H9 (cell line): ENCODE measurements at regions not wholly inside any gene's neighbourhood (a gene's known extent, or its start where the extent isn't known, plus 50 kb on each side); places are given as distances from the start of the nearest gene placed in this dataset.

Source experiments
- DNase-seq: peaks from one replicate; pipeline ENCODE4 v3.0.0-alpha.2; 2017
- H2AFZ ChIP-seq: one replicate; pipeline ENCODE4 v1.6.1; 2013; ENCODE audit warnings: mild to moderate bottlenecking, low read length, control low read depth, moderate library complexity
- H2AK5ac ChIP-seq: 2 replicates; pipeline ENCODE4 v1.6.1; 2013; ENCODE audit warnings: low read length, control low read depth, mixed read lengths; ENCODE audit not compliant: insufficient read length
- H2BK120ac ChIP-seq: one replicate; pipeline ENCODE4 v1.6.1; 2013; ENCODE audit warnings: low read depth, mild to moderate bottlenecking, low read length, control low read depth, inconsistent platforms; ENCODE audit not compliant: poor library complexity, severe bottlenecking
- H2BK12ac ChIP-seq: 2 replicates; pipeline ENCODE4 v1.6.1; 2013; ENCODE audit warnings: low read length, control low read depth, mixed read lengths, low read depth; ENCODE audit not compliant: insufficient read length
- H2BK15ac ChIP-seq: 2 replicates; pipeline ENCODE4 v1.6.1; 2013; ENCODE audit warnings: low read depth, low read length, control low read depth
- H2BK20ac ChIP-seq: one replicate; pipeline ENCODE4 v1.6.1; 2013; ENCODE audit warnings: low read depth, mild to moderate bottlenecking, low read length, control low read depth, inconsistent platforms; ENCODE audit not compliant: poor library complexity, severe bottlenecking
- H2BK5ac ChIP-seq: 2 replicates; pipeline ENCODE4 v1.6.1; 2013; ENCODE audit warnings: low read length, control low read depth, mixed read lengths; ENCODE audit not compliant: insufficient read length
- H3K14ac ChIP-seq: 2 replicates; pipeline ENCODE4 v1.6.1; 2013; ENCODE audit warnings: low read length, control low read depth; ENCODE audit not compliant: insufficient read depth
- H3K18ac ChIP-seq: 2 replicates; pipeline ENCODE4 v1.6.1; 2013; ENCODE audit warnings: low read depth, mild to moderate bottlenecking, mixed read lengths, low read length, control low read depth; ENCODE audit not compliant: insufficient read length
- H3K23ac ChIP-seq: 2 replicates; pipeline ENCODE4 v1.6.1; 2013; ENCODE audit warnings: low read length, control low read depth, mixed read lengths, low read depth; ENCODE audit not compliant: insufficient read length
- H3K23me2 ChIP-seq: 2 replicates; pipeline ENCODE4 v1.6.1; 2013; ENCODE audit warnings: low read depth, mild to moderate bottlenecking, mixed read lengths, low read length, control low read depth; ENCODE audit not compliant: insufficient read length, poor library complexity, severe bottlenecking
- H3K27ac ChIP-seq: 2 replicates; pipeline ENCODE4 v1.5.1; 2013; ENCODE audit warnings: low read length, control low read depth, mixed read lengths, low read depth; ENCODE audit not compliant: insufficient read length
- H3K27me3 ChIP-seq: 2 replicates; pipeline ENCODE4 v1.6.1; 2013; ENCODE audit warnings: low read length, control low read depth, inconsistent platforms; ENCODE audit not compliant: insufficient read depth
- H3K4ac ChIP-seq: 2 replicates; pipeline ENCODE4 v1.6.1; 2013; ENCODE audit warnings: low read depth, mild to moderate bottlenecking, control low read depth, inconsistent platforms, low read length, moderate library complexity
- H3K4me1 ChIP-seq: 2 replicates; pipeline ENCODE4 v1.6.1; 2013; ENCODE audit warnings: low read length, control low read depth, inconsistent platforms; ENCODE audit not compliant: insufficient read depth
- H3K4me2 ChIP-seq: 2 replicates; pipeline ENCODE4 v1.6.1; 2013; ENCODE audit warnings: low read length, control low read depth, mixed read lengths; ENCODE audit not compliant: insufficient read length, insufficient read depth
- H3K56ac ChIP-seq: 2 replicates; pipeline ENCODE4 v1.6.1; 2013; ENCODE audit warnings: low read depth, mild to moderate bottlenecking, mixed read lengths, low read length, control low read depth; ENCODE audit not compliant: insufficient read length
- H3K79me1 ChIP-seq: 2 replicates; pipeline ENCODE4 v1.6.1; 2013; ENCODE audit warnings: low read depth, mild to moderate bottlenecking, moderate library complexity, low read length, control low read depth, inconsistent platforms; ENCODE audit not compliant: insufficient read depth, poor library complexity, severe bottlenecking
- H3K79me2 ChIP-seq: 2 replicates; pipeline ENCODE4 v1.6.1; 2013; ENCODE audit warnings: low read length, control low read depth, inconsistent platforms; ENCODE audit not compliant: insufficient read depth
- H3K9ac ChIP-seq: 2 replicates; pipeline ENCODE4 v1.6.1; 2013; ENCODE audit warnings: low read length, control low read depth, mixed read lengths; ENCODE audit not compliant: insufficient read length; ENCODE audit errors: extremely low read depth
- H3K9me3 ChIP-seq: one replicate; pipeline ENCODE4 v1.6.1; 2013; ENCODE audit warnings: low read depth, low read length, inconsistent platforms; ENCODE audit not compliant: control insufficient read depth
- H3T11ph ChIP-seq: one replicate; pipeline ENCODE4 v1.6.1; 2013; ENCODE audit warnings: mild to moderate bottlenecking, low read length, control low read depth, inconsistent platforms
- H4K20me1 ChIP-seq: one replicate; pipeline ENCODE4 v1.6.1; 2013; ENCODE audit not compliant: control insufficient read depth, insufficient read length, insufficient read depth
- H4K5ac ChIP-seq: 2 replicates; pipeline ENCODE4 v1.6.1; 2013; ENCODE audit warnings: low read depth, mild to moderate bottlenecking, mixed read lengths, low read length, control low read depth; ENCODE audit not compliant: insufficient read length
- H4K8ac ChIP-seq: replicated peaks from 2 replicates; pipeline ENCODE4 v1.6.1; 2013; ENCODE audit warnings: low read length, control low read depth, mixed read lengths, low read depth; ENCODE audit not compliant: insufficient read length
- H4K91ac ChIP-seq: 2 replicates; pipeline ENCODE4 v1.6.1; 2013; ENCODE audit warnings: low read depth, mild to moderate bottlenecking, moderate library complexity, mixed read lengths, low read length, control low read depth; ENCODE audit not compliant: insufficient read length
- H3K27ac Mint-ChIP-seq, 3 experiments: 2 replicates in 2 of 3; 3 replicates in 1 of 3; pipeline ENCODE4 v1.8.0; 2020 to 2021; ENCODE audit warnings: mixed read lengths in 3 of 3, mild to moderate bottlenecking in 1 of 3, moderate library complexity in 1 of 3
- H3K27me3 Mint-ChIP-seq: 2 replicates; pipeline ENCODE4 v1.8.0; 2021; ENCODE audit warnings: low read depth, mild to moderate bottlenecking, moderate library complexity, mixed read lengths
- H3K36me3 Mint-ChIP-seq, 3 experiments: 2 replicates in 2 of 3; 3 replicates in 1 of 3; pipeline ENCODE4 v1.8.0; 2020 to 2021; ENCODE audit warnings: low read depth in 3 of 3, mixed read lengths in 3 of 3; ENCODE audit not compliant: insufficient read depth in 1 of 3
- H3K4me1 Mint-ChIP-seq, 2 experiments: 2 replicates each; pipeline ENCODE4 v1.8.0; 2020; ENCODE audit warnings: mixed read lengths in 2 of 2
- H3K4me3 Mint-ChIP-seq, 2 experiments: 2 replicates in 1 of 2; 3 replicates in 1 of 2; pipeline ENCODE4 v1.8.0; 2020 to 2021; ENCODE audit warnings: mild to moderate bottlenecking in 2 of 2, mixed read lengths in 2 of 2, moderate library complexity in 1 of 2
- H3K9me3 Mint-ChIP-seq, 2 experiments: 2 replicates in 1 of 2; 3 replicates in 1 of 2; pipeline ENCODE4 v1.8.0; 2020; ENCODE audit warnings: mild to moderate bottlenecking in 2 of 2, mixed read lengths in 2 of 2, moderate library complexity in 1 of 2
- WGBS: extraction: QIAGEN DNeasy Blood & Tissue Kit; methylation state at CpG from one replicate; pipeline ENCODE4 v1.1.7; 2013; ENCODE audit warnings: missing lambda C conversion rate, low lambda C conversion rate, mixed read lengths; ENCODE audit not compliant: insufficient read length; ENCODE audit errors: extremely low coverage; 5-methylcytosine and 5-hydroxymethylcytosine counted together
- TF ChIP-seq, protein P1 (sequence below): fragments of 200-600 bp; sonication (generic); conservative IDR thresholded peaks from 3 replicates; pipeline ENCODE4 v1.8.0; 2021; ENCODE audit warnings: antibody characterized with exemption, mild to moderate bottlenecking

DNA sequence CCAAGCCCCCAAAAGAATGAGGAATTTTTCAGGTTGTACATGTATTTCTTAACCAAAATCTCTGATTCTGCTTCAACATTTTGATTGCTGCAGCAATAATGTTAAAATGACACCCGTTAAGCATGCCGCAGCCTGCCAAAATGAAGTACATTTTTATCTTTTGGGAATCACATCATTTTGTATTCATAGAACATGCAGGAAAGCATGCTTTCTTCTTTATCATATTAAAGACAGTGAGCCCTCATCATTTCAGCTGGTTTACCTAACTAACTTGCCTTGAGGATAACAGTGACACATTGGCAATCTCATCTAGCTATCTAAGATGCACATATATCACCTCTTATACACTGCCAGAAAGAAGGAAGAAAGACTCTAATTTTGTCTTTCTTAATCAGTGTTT lies 299.2 kb downstream of the LTN1 start:
- Histone ChIP-seq H2BK12ac (no peak overlapping the region), H3K18ac (no peak overlapping the region), H3K79me1 (no peaks in the 10 kb centered on the region), H3K56ac (no peak overlapping the region), H4K8ac (no peak overlapping the region), H3K27me3 (no peaks in the 10 kb centered on the region), H3K4me1 (peaks cover 3% of the 10 kb centered on the region; the same call in 1 of the 2 replicates), H2BK20ac (no peak overlapping the region), H3K9me3 (no peaks in the 10 kb centered on the region), H3K23ac (no peak overlapping the region), H3K14ac (no peak overlapping the region), H3T11ph (no peak overlapping the region), H2AFZ (no peak overlapping the region), H3K23me2 (no peaks in the 10 kb centered on the region), H4K20me1 (no peaks in the 10 kb centered on the region), H2BK120ac (no peak overlapping the region), H4K5ac (no peak overlapping the region), H4K91ac (no peak overlapping the region), H3K4me2 (no peak overlapping the region), H3K9ac (no peak overlapping the region), H3K4ac (no peak overlapping the region), H2BK5ac (no peak overlapping the region), H2BK15ac (no peak overlapping the region), H2AK5ac (no peak overlapping the region), H3K27ac (no peak overlapping the region), H3K79me2 (no peaks in the 10 kb centered on the region)
- Mint-ChIP-seq H3K27ac (no peak overlapping the region), H3K27me3 (no peaks in the 10 kb centered on the region), H3K36me3 (no peaks in the 10 kb centered on the region; a peak in 2 of 7 replicates), H3K4me3 (no peak overlapping the region), H3K9me3 (peaks cover 3 to 5% of the 10 kb centered on the region in 2 experiments; a peak in 2 of 5 replicates), H3K4me1 (peaks cover 4 to 7% of the 10 kb centered on the region in 2 experiments; a peak in 3 of 4 replicates)
- no CpG with 5 or more reads among the region's 2 CpGs for WGBS
- TF ChIP-seq, protein P1, sequence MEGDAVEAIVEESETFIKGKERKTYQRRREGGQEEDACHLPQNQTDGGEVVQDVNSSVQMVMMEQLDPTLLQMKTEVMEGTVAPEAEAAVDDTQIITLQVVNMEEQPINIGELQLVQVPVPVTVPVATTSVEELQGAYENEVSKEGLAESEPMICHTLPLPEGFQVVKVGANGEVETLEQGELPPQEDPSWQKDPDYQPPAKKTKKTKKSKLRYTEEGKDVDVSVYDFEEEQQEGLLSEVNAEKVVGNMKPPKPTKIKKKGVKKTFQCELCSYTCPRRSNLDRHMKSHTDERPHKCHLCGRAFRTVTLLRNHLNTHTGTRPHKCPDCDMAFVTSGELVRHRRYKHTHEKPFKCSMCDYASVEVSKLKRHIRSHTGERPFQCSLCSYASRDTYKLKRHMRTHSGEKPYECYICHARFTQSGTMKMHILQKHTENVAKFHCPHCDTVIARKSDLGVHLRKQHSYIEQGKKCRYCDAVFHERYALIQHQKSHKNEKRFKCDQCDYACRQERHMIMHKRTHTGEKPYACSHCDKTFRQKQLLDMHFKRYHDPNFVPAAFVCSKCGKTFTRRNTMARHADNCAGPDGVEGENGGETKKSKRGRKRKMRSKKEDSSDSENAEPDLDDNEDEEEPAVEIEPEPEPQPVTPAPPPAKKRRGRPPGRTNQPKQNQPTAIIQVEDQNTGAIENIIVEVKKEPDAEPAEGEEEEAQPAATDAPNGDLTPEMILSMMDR: no peak
- no peak for DNase-seq
